SK-N-MC (cell line): ENCODE measurements at regions not wholly inside any gene's neighbourhood (a gene's known extent, or its start where the extent isn't known, plus 50 kb on each side); places are given as distances from the start of the nearest gene placed in this dataset.
"Not testable (repeated sequence)": the region's sequence is repeated elsewhere in the genome, so short reads cannot be mapped to it uniquely, and the experiment has no call there.

Source experiments
- EZH2 ChIP-seq: fragments of 200-600 bp; sonication (generic); IDR thresholded peaks from one replicate; pipeline ENCODE4 v1.6.1; 2017; ENCODE audit warnings: antibody characterized with exemption
- POLR2AphosphoS5 ChIP-seq: IDR thresholded peaks from 2 replicates; pipeline ENCODE4 v1.6.1; 2012; ENCODE audit warnings: mild to moderate bottlenecking, low read depth, low read length, borderline replicate concordance

DNA sequence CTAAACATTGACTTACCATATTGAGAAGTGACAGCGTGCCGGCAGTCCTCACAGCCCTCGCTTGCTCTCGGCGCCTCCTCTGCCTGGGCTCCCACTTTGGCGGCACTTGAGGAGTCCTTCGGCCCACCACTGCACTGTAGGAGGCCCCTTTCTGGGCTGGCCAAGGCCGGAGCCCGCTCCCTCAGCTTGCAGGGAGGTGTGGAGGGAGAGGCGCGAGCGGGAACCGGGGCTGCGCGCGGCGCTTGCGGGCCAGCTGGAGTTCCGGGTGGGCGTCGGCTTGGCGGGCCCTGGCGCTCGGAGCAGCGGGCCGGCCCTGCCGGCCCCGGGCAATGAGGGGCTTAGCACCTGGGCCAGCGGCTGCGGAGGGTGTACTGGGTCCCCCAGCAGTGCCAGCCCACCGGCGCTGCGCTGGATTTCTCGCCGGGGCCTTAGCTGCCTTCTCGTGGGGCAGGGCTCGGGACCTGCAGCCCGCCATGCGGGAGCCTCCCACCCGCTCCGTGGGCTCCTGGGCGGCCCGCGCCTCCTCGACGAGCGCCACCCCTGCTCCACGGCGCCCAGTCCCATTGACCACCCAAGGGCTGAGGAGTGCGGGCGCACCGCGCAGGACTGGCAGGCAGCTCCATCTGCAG, 346.9 kb downstream of the PCNX1 start:
- not testable (repeated sequence) for TF ChIP-seq POLR2AphosphoS5, EZH2
